IPS-NIHi11 (cell line): ENCODE measurements at regions not wholly inside any gene's neighbourhood (a gene's known extent, or its start where the extent isn't known, plus 50 kb on each side); places are given as distances from the start of the nearest gene placed in this dataset.
"Not testable (repeated sequence)": the region's sequence is repeated elsewhere in the genome, so short reads cannot be mapped to it uniquely, and the experiment has no call there.

Experiments
- DNase-seq: peaks from one replicate; pipeline ENCODE4 v3.0.0; 2012; ENCODE audit warnings: mixed read lengths, low spot score

GRCh38 chr18:78505851-78506461, 473.7 kb upstream of the SALL3 start:
- DNase-seq = peak; percentile 82

DNA sequence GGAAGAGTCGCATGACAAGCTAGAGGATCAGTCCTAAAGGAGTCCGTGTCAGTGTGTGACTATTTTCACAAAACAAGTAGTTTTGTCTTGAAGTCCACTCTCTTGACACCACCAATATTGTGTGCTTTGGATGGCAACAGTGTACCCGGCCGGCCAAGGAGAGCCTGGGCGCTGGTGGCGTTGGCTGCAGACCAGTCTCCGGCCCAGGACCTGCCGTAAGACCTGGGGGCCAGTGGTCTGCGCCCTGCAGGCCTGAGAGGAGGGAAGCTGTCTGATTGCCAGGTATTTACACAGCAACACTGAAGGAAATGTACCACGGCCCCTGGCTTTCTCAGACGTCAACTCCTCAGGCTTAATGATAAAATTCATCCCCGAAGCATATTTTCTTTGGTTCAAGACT, 472.4 kb upstream of the SALL3 start:
- no peak for DNase-seq

- DNase-seq = not testable (repeated sequence)
These were observed 471.3 kb upstream of the SALL3 start for GRCh38 chr18:78508228-78508824.

DNA sequence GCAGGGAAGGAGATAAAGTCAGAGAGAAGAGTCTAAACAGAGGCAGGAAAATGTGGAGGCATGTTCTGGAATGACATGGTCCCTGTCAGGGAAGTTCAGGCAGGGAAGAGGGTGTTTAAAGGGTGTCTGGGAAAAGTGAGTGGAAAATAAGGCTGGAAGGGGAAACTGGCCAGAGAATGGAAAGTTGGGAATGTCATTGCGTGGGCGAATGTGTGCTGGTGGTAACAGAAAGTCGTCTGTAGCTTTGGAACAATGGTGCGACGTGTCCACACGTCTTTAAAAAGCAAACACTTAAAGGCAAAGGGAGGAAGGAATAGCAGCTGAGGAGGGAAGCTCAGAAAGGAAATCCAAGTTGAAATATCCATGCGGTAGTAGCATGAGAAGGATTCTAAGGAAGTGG, 469.5 kb upstream of the SALL3 start:
- DNase-seq = no peak

DNA sequence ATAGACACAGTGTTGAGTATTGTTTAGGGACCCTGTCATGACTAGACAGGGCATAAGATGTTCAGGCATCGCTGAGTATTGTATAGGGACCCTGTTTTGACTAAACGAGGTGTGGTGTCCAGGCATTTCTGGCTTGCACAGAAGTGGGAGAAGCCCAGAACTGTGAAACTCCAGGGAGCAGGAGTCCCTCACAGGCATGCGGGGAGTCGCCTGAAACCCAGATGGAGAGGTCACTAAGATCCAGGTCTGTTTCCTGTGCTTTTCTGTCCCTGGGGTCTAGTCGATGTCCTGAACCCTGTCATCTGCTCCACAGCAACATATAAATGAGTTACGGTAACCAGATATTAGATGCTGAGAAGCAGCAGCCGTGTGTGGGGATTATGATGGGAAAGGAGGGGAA, 469.0 kb upstream of the SALL3 start:
- DNase-seq = no peak

DNA sequence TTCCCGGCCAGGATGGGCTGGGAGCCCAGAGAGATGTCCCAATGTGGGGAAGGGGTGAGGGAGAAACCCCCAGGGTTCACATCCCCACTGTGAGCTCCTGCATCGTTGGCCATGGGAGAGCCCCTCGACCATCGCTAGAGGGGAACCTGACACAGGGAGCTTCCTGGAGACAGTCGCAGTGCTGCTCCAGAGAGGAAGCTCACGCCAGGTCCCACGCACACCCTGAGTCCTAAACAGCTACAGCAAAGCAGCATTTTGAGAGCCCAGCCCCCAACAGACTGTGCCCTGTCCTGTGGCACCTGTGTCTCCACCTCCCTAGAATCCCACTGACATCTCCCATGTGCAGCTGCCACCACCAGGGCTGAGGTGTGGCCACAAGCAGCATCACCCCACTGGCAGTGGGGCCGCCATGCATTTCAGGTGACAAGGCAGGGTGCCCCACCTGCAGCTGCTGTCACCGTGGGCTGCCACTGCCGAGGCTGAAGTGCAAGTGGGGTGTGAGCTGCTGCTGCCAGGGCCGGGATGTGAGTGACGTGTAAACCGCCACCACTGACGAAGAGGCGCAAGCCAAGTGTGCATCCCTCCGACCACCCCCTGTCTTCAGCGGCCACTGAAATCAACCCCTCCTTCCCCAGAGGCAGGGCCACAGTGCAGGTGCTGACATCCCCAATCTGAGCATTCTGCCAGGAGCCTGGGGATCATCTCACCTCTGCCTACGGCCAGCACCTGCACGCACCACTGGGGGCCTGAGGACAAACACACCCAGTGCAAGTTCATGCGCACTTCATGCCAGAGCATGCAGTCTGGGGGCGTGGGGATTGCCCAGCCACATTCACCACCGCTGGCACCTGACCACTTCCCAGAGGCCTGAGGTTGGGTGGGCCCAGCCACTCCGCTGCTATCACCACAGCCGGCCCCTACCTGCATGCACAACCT, 467.7 kb upstream of the SALL3 start:
- DNase-seq = no peak

GRCh38 chr18:78514910-78515670, 464.5 kb upstream of the SALL3 start:
- DNase-seq = no peak

DNA sequence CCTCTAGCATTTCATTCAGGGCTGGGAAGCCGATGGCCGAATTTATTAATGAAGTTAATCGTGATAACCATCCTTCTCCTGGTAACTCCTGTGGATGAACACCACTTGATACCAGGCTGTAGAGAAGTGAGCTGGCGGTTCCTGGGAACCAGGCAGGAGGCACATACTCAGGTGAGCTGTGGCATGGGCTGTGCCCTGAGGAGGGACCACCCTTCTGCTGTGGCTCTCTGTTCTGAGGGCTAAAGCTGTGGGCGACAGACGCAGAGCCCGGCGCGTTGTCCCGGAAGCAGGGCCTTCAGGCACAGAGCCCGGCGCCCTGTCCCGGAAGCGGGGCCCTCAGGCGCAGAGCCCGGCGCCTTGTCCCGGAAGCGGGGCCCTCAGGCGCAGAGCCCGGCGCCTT, 462.3 kb upstream of the SALL3 start:
- no peak for DNase-seq

- DNase-seq = no peak
These were observed 461.6 kb upstream of the SALL3 start for GRCh38 chr18:78517973-78518372.

- no peak for DNase-seq
These were observed 460.8 kb upstream of the SALL3 start for GRCh38 chr18:78518805-78519204.

DNA sequence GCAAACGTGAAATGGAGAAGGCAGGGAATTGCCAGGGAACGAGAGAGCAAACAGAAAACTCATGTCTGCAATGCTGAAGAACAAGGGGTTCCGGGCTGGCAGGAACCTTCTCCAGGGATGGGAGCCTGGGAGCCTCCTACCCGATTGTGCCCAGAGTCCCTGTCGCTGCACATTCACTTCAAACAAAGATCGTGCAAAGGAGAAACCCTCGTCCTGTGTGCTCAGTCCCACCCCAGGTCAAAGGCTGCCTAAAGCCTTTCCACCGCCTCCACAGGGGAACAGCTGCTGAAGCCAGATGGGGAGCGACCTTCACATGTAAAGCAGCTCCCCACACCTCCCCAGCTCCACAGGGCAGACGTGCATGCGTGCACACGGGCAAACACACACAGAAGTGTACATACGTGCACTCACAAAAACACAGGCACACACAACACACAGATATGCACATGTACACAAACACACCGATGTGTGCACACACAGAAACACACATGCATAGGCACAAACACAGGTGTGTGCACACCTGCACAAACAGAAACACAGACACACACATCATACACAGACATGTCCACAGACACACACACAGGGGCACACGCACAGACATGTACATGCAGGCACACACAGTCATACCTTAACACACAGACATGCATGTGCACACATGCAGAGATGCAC, 460.1 kb upstream of the SALL3 start:
- DNase-seq = no peak

DNA sequence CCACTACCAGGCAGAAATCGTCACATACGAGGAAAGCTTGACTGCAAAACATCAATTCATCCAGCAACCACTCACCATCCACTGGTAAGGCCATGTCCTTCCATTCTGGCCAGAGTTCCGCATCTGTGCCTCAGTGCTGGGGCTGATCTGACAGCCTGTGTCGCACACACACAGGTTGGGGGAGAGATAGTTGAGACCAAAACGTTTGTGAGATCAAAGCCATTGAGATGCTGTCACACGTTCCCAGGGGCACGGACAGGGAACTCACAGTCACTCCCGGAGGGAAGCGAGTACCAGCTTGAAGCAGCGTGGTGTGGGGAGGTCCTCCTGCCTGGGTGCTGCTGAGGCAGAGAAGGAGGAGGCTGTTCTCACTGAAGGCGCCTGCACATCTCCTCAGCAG, 458.5 kb upstream of the SALL3 start:
- DNase-seq = no peak

DNA sequence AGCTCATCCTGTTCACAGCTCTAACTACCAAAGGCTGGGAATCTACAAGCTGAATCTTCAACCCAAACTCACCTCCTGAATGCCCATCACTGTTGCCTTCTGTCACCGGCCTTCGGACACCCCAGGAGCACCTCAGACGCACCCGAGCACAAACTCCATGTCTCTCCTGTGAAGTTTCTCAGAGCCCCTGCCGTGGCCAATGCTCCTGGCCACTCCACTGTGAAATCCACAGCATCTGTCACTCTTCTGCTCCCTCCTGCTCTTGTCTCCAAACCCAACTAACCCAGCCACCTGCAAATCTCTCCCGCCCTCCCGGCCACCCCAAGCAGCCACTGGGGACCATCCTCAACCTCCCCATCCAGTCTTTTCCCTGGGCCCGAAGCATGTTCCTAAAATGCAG, 457.9 kb upstream of the SALL3 start:
- DNase-seq = no peak

DNA sequence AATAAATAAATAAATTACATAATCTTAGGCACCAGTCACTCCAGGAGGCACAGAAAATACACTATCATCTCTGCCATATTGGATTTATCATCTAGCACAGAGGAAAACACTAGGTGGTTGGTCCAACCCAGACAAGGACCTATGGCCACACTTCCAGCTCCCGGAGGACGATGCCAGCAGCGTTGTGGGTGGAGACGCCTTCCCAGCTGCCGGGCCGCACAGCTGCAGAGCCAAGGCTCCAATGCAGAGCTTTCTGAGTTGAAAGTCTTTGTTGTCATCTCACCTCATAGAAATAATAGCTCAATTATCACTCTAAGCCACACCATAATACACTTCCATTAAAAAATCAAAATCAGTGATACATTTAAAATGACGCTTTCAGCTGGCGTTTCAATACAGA, 457.1 kb upstream of the SALL3 start:
- DNase-seq = no peak

GRCh38 chr18:78523850-78524249, 455.8 kb upstream of the SALL3 start:
- no peak for DNase-seq

GRCh38 chr18:78525366-78526111, 454.1 kb upstream of the SALL3 start:
- no peak for DNase-seq

- DNase-seq = no peak
These were observed 453.3 kb upstream of the SALL3 start for GRCh38 chr18:78526275-78526674.

DNA sequence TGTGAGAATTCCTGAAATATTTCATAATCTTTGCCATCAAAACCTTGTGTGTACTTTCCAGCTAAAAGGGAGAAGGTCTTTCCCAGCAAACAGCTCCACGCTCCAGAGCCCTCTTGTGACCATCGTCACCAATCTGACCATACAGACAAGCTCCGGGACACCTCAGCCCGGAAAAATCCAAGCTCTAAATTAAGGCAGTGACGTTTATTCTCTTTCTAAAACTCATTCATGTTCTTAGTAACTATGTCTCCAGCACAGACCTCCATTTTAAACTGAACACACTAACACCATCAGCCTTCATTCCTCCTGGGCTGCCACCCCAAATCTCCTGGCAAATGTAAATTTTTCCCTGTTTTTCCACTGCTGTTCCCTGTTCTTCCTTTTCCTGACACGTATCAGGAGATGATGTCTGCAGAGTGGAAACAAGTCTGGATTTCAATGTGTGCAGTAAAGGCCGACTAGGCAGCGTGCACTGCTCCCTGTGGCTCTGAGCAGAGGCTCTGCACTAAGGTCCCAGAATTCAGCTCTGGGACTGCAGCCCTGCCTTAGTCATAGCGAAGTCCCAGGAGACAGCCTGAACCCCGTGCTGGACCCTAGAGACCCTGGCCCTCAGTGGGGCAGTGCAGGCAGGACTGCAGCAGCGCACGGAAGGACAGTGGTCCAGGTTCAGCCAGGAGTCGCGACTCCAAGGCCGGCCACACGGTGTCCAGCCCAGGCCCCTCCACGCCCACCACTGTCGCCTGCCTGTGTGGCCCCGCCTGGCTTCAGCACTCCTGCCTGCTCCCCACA, 452.5 kb upstream of the SALL3 start:
- peak; percentile 46 for DNase-seq

DNA sequence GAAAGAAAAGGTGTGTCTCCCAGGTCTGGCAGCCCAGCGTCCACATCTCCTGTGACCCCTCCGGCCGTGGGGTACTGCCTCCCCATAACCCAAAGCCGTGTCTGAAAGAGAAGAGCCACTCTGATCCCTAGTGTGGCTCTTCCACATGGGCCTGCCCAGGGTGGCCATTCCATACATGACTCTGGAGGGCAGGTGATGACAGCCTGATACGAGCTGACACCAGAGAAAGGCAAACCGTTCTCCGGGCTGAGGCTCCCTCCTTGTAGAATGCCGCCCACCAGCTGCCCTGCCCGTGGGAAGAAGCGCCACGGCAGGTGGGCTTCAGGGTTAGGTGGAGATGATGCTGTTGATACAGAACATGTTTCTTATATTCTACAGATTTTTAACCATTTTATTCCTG, 451.6 kb upstream of the SALL3 start:
- no peak for DNase-seq
